ENCODE measurements at regions not wholly inside any gene's neighbourhood (a gene's known extent, or its start where the extent isn't known, plus 50 kb on each side); places are given as distances from the start of the nearest gene placed in this dataset.

DNA sequence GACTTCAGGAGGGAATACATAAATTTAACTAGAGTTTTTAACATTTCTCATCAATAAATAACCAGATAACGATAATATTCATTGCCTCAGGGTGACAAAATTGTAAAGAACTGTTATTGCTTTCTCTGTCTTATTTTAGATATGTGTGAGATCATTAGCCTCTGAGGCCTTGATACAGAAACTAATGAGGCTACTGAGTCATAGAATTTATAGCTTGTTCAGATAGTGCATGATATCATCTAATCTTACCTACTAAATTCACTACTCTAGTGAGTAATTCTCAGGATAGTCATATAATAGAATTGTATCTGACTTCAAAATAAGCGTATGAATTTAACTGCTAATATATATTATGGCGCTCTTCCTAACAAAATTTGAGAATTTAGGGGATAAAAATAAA, 360.8 kb upstream of the KLHL1 start:
- H3K4me3 ChIP-seq = no peak overlapping the region
- H3K27me3 ChIP-seq = no peaks in the 10 kb centered on the region
- H3K4me1 ChIP-seq = no peaks in the 10 kb centered on the region
- no peaks in the 10 kb centered on the region for H3K9me3 ChIP-seq
- 90 to 92% methylated on average over 3 of the region's 3 CpGs for WGBS, 2 donors
- no peak for TF ChIP-seq POLR2A (IDR thresholded peaks at IDR 0.05)
- TF ChIP-seq EP300 (IDR thresholded peaks at IDR 0.05) = no peak
- TF ChIP-seq POLR2AphosphoS5 (IDR thresholded peaks at IDR 0.05) = no peak
- TF ChIP-seq, protein P1, sequence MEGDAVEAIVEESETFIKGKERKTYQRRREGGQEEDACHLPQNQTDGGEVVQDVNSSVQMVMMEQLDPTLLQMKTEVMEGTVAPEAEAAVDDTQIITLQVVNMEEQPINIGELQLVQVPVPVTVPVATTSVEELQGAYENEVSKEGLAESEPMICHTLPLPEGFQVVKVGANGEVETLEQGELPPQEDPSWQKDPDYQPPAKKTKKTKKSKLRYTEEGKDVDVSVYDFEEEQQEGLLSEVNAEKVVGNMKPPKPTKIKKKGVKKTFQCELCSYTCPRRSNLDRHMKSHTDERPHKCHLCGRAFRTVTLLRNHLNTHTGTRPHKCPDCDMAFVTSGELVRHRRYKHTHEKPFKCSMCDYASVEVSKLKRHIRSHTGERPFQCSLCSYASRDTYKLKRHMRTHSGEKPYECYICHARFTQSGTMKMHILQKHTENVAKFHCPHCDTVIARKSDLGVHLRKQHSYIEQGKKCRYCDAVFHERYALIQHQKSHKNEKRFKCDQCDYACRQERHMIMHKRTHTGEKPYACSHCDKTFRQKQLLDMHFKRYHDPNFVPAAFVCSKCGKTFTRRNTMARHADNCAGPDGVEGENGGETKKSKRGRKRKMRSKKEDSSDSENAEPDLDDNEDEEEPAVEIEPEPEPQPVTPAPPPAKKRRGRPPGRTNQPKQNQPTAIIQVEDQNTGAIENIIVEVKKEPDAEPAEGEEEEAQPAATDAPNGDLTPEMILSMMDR (IDR thresholded peaks at IDR 0.05) = no peak
- no peak for DNase-seq
- H3K36me3 ChIP-seq = no peaks in the 10 kb centered on the region
- intact Hi-C loops (cut with DNase I) = no loop called here
- no peak overlapping the region for H3K27ac ChIP-seq

DNA sequence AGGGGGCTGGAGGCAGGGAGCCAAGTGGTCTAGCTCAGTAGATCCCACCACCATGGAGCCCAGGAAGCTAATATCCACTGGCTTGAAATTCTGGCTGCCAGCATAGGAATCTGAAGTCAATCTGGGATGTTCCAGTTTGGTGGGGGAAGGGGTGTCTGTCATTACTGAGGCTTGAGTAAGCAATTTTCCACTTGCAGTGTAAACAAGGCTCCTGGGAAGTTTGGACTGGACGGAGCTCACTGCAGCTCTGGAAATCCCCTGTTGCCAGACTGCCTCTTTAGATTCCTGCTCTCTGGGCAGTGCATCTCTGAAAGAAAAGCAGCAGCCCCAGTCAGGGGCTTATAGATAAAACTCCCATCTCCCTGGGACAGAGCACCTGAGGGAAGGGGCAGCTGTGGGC, 349.2 kb upstream of the KLHL1 start:
- TF ChIP-seq POLR2A (IDR thresholded peaks at IDR 0.05) (no peak), POLR2AphosphoS5 (IDR thresholded peaks at IDR 0.05) (no peak), EP300 (IDR thresholded peaks at IDR 0.05) (no peak)
- TF ChIP-seq, protein P1 (IDR thresholded peaks at IDR 0.05) = no peak
- Histone ChIP-seq H3K27ac (no peak overlapping the region), H3K36me3 (no peaks in the 10 kb centered on the region), H3K27me3 (no peaks in the 10 kb centered on the region), H3K9me3 (peaks cover 0 to 2% (median 0%) of the 10 kb centered on the region in 4 donors), H3K4me3 (no peak overlapping the region), H3K4me1 (no peaks in the 10 kb centered on the region)
- intact Hi-C loops (cut with DNase I) = no loop called here
- no peak for DNase-seq
- WGBS, 2 donors = 20 to 48% methylated on average over 1 of the region's 1 CpG

DNA sequence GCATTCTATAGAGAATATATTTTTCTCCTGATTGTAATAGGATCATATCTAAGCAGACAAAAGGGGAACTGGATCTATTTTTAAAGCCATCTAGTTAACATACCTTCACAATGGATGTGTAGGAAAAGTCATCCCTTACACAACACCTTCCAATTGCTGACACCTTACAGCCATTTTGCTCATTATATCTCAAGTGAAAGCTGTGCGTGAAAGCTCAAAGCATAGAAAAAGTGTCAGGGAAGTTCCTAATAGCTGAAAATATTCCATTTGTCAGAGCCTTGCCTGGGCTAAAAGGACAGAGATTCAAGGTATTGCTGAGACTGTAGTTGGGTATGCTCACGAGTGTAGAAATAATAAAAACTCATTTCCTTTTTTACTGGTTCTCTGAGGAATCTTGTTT, 340.6 kb upstream of the KLHL1 start:
- no peak for TF ChIP-seq EP300 (IDR thresholded peaks at IDR 0.05)
- TF ChIP-seq POLR2A (IDR thresholded peaks at IDR 0.05) = no peak
- TF ChIP-seq, protein P1 (IDR thresholded peaks at IDR 0.05) = no peak
- TF ChIP-seq POLR2AphosphoS5 (IDR thresholded peaks at IDR 0.05) = no peak
- H3K9me3 ChIP-seq = no peaks in the 10 kb centered on the region
- DNase-seq = no peak
- intact Hi-C loops (cut with DNase I) = no loop called here
- no peak overlapping the region for H3K4me3 ChIP-seq
- no peaks in the 10 kb centered on the region for H3K27me3 ChIP-seq
- 84 to 90% methylated on average over 2 of the region's 2 CpGs for WGBS, 2 donors
- no peak overlapping the region for H3K27ac ChIP-seq
- no peaks in the 10 kb centered on the region for H3K36me3 ChIP-seq
- H3K4me1 ChIP-seq = no peaks in the 10 kb centered on the region

- WGBS, 2 donors = 88 to 94% methylated on average over 2 of the region's 2 CpGs
Observed at GRCh38 chr13:70432276-70432805, 324.1 kb upstream of the KLHL1 start.

More at GRCh38 chr13:70432276-70432805, 324.1 kb upstream of the KLHL1 start:
- Histone ChIP-seq H3K27ac (no peak overlapping the region), H3K27me3 (no peaks in the 10 kb centered on the region), H3K36me3 (no peaks in the 10 kb centered on the region), H3K4me3 (no peak overlapping the region), H3K9me3 (no peaks in the 10 kb centered on the region), H3K4me1 (no peaks in the 10 kb centered on the region)
- intact Hi-C loops (cut with DNase I) = no loop called here
- DNase-seq = no peak
- TF ChIP-seq POLR2AphosphoS5 (IDR thresholded peaks at IDR 0.05) (no peak), POLR2A (IDR thresholded peaks at IDR 0.05) (no peak), EP300 (IDR thresholded peaks at IDR 0.05) (no peak)
- TF ChIP-seq, protein P1 (IDR thresholded peaks at IDR 0.05) = no peak

Measured in sigmoid colon (tissue), 6 donors.